ENCODE measurements at regions not wholly inside any gene's neighbourhood (a gene's known extent, or its start where the extent isn't known, plus 50 kb on each side); places are given as distances from the start of the nearest gene placed in this dataset.

DNA sequence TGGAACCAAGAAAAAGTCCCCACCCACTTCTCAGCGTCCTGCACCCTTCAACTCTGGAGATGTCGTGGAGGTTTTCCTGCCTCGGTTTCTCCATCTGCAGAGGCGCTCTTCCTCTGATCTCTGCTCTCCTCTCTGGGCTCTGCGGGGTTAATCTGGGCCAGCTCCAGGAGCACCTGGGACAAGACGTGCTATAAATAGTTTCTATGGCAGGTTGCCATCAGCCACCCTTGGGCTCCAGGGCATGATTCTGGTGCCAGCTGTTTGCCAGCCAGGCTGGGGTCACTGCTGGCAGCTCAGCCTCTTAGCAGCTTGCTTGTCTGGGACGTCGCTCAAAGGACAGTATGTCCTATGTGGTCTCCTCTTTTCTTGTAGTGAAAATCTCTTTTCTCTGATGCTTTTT, 137.1 kb downstream of the ACTL8 start:
- no peak overlapping the region for H3K27ac ChIP-seq
- intact Hi-C loops (cut with DNase I; ENCODE audit: low total_unique reads): no loop called here
- no peak for DNase-seq
- no peaks in the 10 kb centered on the region for H3K9me3 ChIP-seq
- no peaks in the 10 kb centered on the region for H3K27me3 ChIP-seq
- H3K36me3 ChIP-seq: no peaks in the 10 kb centered on the region
- no peak for TF ChIP-seq POLR2A (IDR thresholded peaks at IDR 0.05)
- TF ChIP-seq, protein P1, sequence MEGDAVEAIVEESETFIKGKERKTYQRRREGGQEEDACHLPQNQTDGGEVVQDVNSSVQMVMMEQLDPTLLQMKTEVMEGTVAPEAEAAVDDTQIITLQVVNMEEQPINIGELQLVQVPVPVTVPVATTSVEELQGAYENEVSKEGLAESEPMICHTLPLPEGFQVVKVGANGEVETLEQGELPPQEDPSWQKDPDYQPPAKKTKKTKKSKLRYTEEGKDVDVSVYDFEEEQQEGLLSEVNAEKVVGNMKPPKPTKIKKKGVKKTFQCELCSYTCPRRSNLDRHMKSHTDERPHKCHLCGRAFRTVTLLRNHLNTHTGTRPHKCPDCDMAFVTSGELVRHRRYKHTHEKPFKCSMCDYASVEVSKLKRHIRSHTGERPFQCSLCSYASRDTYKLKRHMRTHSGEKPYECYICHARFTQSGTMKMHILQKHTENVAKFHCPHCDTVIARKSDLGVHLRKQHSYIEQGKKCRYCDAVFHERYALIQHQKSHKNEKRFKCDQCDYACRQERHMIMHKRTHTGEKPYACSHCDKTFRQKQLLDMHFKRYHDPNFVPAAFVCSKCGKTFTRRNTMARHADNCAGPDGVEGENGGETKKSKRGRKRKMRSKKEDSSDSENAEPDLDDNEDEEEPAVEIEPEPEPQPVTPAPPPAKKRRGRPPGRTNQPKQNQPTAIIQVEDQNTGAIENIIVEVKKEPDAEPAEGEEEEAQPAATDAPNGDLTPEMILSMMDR (IDR thresholded peaks at IDR 0.05): no peak
- no peaks in the 10 kb centered on the region for H3K4me1 ChIP-seq
- no peak overlapping the region for H3K4me3 ChIP-seq

DNA sequence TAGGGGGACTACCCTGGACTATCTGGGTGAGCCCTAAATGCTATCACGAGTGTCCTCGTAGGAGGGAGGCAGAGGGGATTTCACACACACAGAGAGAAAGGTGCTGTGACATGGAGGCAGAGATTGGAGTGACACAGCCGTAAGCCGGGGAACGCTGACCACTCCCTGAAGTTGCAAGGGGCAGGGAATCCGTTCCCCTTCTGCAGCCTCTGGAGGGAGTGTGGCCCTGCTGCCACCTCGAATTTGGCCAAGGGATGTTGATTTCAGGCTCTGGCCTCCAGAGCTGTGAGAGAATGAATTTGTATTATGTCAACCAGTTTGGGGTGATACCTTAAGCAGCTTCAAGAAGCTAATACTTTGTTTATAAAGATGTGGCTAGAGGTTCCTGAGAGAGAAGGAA, 137.7 kb downstream of the ACTL8 start:
- H3K36me3 ChIP-seq: no peaks in the 10 kb centered on the region
- H3K9me3 ChIP-seq: no peaks in the 10 kb centered on the region
- intact Hi-C loops (cut with DNase I; ENCODE audit: low total_unique reads): no loop called here
- TF ChIP-seq, protein P1 (IDR thresholded peaks at IDR 0.05): no peak
- no peak for TF ChIP-seq POLR2A (IDR thresholded peaks at IDR 0.05)
- no peaks in the 10 kb centered on the region for H3K27me3 ChIP-seq
- H3K4me3 ChIP-seq: no peak overlapping the region
- DNase-seq: no peak
- H3K4me1 ChIP-seq: no peaks in the 10 kb centered on the region
- H3K27ac ChIP-seq: no peak overlapping the region

DNA sequence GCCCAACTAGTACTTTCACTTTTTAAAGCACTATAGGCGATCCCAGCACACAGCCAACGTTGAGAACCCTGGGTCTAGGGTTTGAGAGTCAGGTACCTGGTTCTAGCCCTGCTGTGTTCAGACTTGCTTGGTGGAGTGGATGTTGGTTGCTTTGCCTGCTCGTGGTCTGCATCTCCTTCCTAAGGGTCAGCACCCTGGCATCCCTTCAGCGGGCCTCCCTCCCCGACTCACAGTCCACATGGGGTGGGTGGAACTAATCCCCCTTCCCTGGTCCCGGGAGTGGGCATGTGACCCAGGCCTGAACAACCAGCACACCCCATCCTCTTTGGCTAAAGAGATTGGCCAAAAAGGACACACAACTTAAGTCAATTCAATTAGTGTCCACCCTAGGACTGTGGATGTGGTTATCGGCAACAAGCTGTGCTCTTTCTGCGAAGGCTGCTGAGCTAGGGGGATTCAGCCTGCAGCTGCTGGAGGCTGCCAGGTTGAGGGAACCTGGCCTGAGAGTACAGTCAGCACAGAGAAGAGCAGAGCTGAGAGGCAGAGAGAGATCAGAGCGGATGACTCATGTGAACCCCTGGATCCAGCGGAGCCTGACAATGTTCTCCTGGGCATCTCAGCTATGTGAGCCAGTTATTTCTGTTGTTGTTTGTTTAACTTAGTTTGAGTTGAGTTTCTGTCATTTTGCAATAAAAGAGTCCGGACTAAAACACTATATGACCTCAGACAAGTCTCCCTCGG, 138.9 kb downstream of the ACTL8 start:
- Histone ChIP-seq H3K4me3 (no peak overlapping the region), H3K27me3 (no peaks in the 10 kb centered on the region), H3K4me1 (no peaks in the 10 kb centered on the region), H3K27ac (no peak overlapping the region), H3K9me3 (no peaks in the 10 kb centered on the region), H3K36me3 (no peaks in the 10 kb centered on the region)
- no peak for TF ChIP-seq POLR2A (IDR thresholded peaks at IDR 0.05)
- TF ChIP-seq, protein P1 (IDR thresholded peaks at IDR 0.05): no peak
- DNase-seq: no peak
- intact Hi-C loops (cut with DNase I; ENCODE audit: low total_unique reads): no loop called here

DNA sequence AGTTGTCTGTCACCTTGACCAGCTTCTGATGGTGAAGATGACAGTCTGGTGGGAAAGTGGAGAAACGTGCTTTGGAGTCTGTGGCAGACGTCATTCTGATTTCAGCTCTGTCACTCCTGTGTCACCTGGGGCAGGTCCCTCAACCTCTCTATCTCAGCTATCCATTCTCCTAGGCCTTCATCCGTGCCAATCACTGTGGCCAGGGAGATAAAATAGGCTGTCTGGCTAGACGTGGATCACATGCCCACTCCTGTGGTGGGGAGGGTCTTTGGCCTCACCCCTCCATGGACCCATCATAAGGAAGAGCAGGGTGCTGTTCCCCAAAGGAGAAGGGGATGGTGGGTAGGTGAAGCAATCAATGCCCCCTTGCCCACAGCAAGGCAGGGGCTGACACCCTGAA, 140.3 kb downstream of the ACTL8 start:
- TF ChIP-seq, protein P1 (IDR thresholded peaks at IDR 0.05): no peak
- DNase-seq: no peak
- no peaks in the 10 kb centered on the region for H3K36me3 ChIP-seq
- no peak overlapping the region for H3K27ac ChIP-seq
- no peaks in the 10 kb centered on the region for H3K4me1 ChIP-seq
- H3K9me3 ChIP-seq: no peaks in the 10 kb centered on the region
- no peaks in the 10 kb centered on the region for H3K27me3 ChIP-seq
- intact Hi-C loops (cut with DNase I; ENCODE audit: low total_unique reads): no loop called here
- H3K4me3 ChIP-seq: no peak overlapping the region

DNA sequence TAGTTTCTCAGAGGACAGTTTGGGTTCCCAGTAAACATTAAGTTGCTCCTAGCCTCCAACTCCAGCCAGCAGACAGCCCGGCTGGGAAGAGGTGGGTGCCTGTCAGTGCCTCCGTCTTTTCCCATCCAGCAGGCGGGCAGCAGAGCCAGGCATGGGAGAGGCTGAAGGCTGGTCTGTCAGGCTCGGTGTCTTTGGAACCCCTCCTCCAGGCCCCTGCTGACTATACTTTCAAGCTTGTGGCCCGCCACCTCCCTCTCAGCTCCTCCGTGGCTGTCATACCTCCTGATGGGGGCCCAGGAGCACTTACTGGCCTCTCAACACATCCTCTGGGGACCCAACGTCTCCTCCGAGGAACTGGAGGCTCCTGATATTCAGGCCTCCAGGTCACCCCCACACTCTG, 140.9 kb downstream of the ACTL8 start:
- H3K4me3 ChIP-seq: no peak overlapping the region
- no peak overlapping the region for H3K27ac ChIP-seq
- no peaks in the 10 kb centered on the region for H3K4me1 ChIP-seq
- no peaks in the 10 kb centered on the region for H3K9me3 ChIP-seq
- intact Hi-C loops (cut with DNase I; ENCODE audit: low total_unique reads): no loop called here
- H3K36me3 ChIP-seq: no peaks in the 10 kb centered on the region
- no peaks in the 10 kb centered on the region for H3K27me3 ChIP-seq
- TF ChIP-seq, protein P1 (IDR thresholded peaks at IDR 0.05): no peak
- TF ChIP-seq POLR2A (IDR thresholded peaks at IDR 0.05): no peak
- DNase-seq: no peak

Data from uterus (tissue), 3 donors.